OCI-LY7 (cell line): ENCODE measurements at regions not wholly inside any gene's neighbourhood (a gene's known extent, or its start where the extent isn't known, plus 50 kb on each side); places are given as distances from the start of the nearest gene placed in this dataset.

ENCODE experiments used
- BruUV-seq: library from RNA; stranded (reverse); fragments of 400-500 nt; replicated peaks from 2 replicates; lab custom pipeline; 2021; lab: Mats Ljungman, UMichigan
- CTCF ChIA-PET: fragments of 300-600 bp; sonication (Branson Sonifier 250); formaldehyde crosslinking; loops from one replicate; lab custom pipeline; 2022; ENCODE audit warnings: antibody characterized with exemption; ENCODE audit not compliant: unreplicated experiment; lab: Charles Lee
- POLR2A ChIA-PET: fragments of 300-600 bp; sonication (Branson Sonifier 250); formaldehyde crosslinking; loops from one replicate; lab custom pipeline; 2022; ENCODE audit warnings: antibody characterized with exemption; lab: Charles Lee
- DNase-seq: peaks from one replicate; pipeline ENCODE4 v3.0.0-alpha.2; 2015; ENCODE audit warnings: low spot score
- H2AFZ ChIP-seq: fragments of 200-600 bp; sonication (generic), shearing (Covaris generic); 2 replicates; pipeline ENCODE4 v1.6.1; 2014; ENCODE audit warnings: mild to moderate bottlenecking, antibody characterized with exemption, low read length, moderate library complexity
- H3K27ac ChIP-seq: fragments of 200-600 bp; sonication (generic); 2 replicates; pipeline ENCODE4 v1.5.1; 2014; ENCODE audit warnings: mixed run types, low read depth, mild to moderate bottlenecking, moderate library complexity, low read length, inconsistent platforms; ENCODE audit not compliant: poor library complexity, severe bottlenecking
- H3K36me3 ChIP-seq: fragments of 200-600 bp; sonication (generic); 2 replicates; pipeline ENCODE4 v1.6.1; 2014; ENCODE audit warnings: mild to moderate bottlenecking, antibody characterized with exemption, low read length, moderate library complexity, mixed read lengths; ENCODE audit not compliant: insufficient read depth
- H3K4me1 ChIP-seq: fragments of 200-600 bp; sonication (generic); 2 replicates; pipeline ENCODE4 v1.5.1; 2014; ENCODE audit warnings: mild to moderate bottlenecking, low read length; ENCODE audit not compliant: insufficient read depth, poor library complexity, severe bottlenecking
- H3K4me2 ChIP-seq: fragments of 200-600 bp; sonication (generic); 2 replicates; pipeline ENCODE4 v1.6.1; 2014; ENCODE audit warnings: mild to moderate bottlenecking, low read length
- H3K4me3 ChIP-seq: fragments of 200-600 bp; sonication (generic); 2 replicates; pipeline ENCODE4 v1.5.1; 2014; ENCODE audit warnings: mild to moderate bottlenecking, low read depth, low read length; ENCODE audit not compliant: poor library complexity, severe bottlenecking
- H3K79me2 ChIP-seq: fragments of 200-600 bp; sonication (generic); 2 replicates; pipeline ENCODE4 v1.6.1; 2016; ENCODE audit warnings: low read depth, mild to moderate bottlenecking, low read length, moderate library complexity, mixed read lengths; ENCODE audit not compliant: insufficient read depth
- H3K9me2 ChIP-seq: fragments of 200-600 bp; sonication (generic); 2 replicates; pipeline ENCODE4 v1.6.1; 2016; ENCODE audit warnings: mild to moderate bottlenecking, low read length, mixed read lengths; ENCODE audit not compliant: insufficient read depth
- H3K9me3 ChIP-seq: fragments of 200-600 bp; sonication (generic); 2 replicates; pipeline ENCODE4 v1.6.1; 2014; ENCODE audit warnings: mild to moderate bottlenecking, mixed run types, low read length, mixed read lengths
- H4K20me1 ChIP-seq: fragments of 200-600 bp; sonication (generic); 2 replicates; pipeline ENCODE4 v1.6.1; 2014; ENCODE audit warnings: mild to moderate bottlenecking, antibody characterized with exemption, low read length, moderate library complexity, mixed read lengths; ENCODE audit not compliant: insufficient read depth
- CTCF ChIP-seq: fragments of 200-600 bp; sonication (generic); conservative IDR thresholded peaks from 2 replicates; pipeline ENCODE4 v1.5.1; 2014; ENCODE audit warnings: mild to moderate bottlenecking, antibody characterized with exemption, low read length, moderate library complexity, mixed read lengths
- EZH2phosphoT487 ChIP-seq: fragments of 200-600 bp; sonication (generic); IDR thresholded peaks from 2 replicates; pipeline ENCODE4 v1.6.1; 2018; ENCODE audit warnings: low read depth, borderline replicate concordance, mild to moderate bottlenecking, mixed run types, antibody characterized with exemption, low read length, moderate library complexity, mixed read lengths
- intact Hi-C: fragments of 100-400 bp; cut with micrococcal nuclease; formaldehyde crosslinking; loops from one replicate; pipeline ENCODE4 v1.10.0; 2022; ENCODE audit not compliant: unreplicated experiment

- Histone ChIP-seq H3K4me1 (no peaks in the 10 kb centered on the region), H2AFZ (no peak overlapping the region), H3K4me3 (no peak overlapping the region), H4K20me1 (no peaks in the 10 kb centered on the region), H3K79me2 (no peaks in the 10 kb centered on the region), H3K9me3 (no peaks in the 10 kb centered on the region), H3K27ac (no peak overlapping the region), H3K4me2 (no peak overlapping the region), H3K36me3 (no peaks in the 10 kb centered on the region), H3K9me2 (no peaks in the 10 kb centered on the region)
- ChIA-PET CTCF (no interaction called here), POLR2A (no interaction called here)
- intact Hi-C loops = no loop called here
- BruUV-seq = no TSS peak
- no peak for TF ChIP-seq EZH2phosphoT487
- TF ChIP-seq CTCF = no peak
- no peak for DNase-seq
Observed at GRCh38 chr4:14850455-14851097, 151.7 kb upstream of the CPEB2 start.

GRCh38 chr4:14853176-14853943, 148.9 kb upstream of the CPEB2 start:
- Histone ChIP-seq H3K27ac (no peak overlapping the region), H3K79me2 (no peaks in the 10 kb centered on the region), H3K4me3 (no peak overlapping the region), H3K4me1 (no peaks in the 10 kb centered on the region), H3K36me3 (no peaks in the 10 kb centered on the region), H2AFZ (no peak overlapping the region), H3K9me3 (no peaks in the 10 kb centered on the region), H3K4me2 (no peak overlapping the region), H3K9me2 (no peaks in the 10 kb centered on the region), H4K20me1 (no peaks in the 10 kb centered on the region)
- BruUV-seq = no TSS peak
- no peak for DNase-seq
- intact Hi-C loops = no loop called here
- CTCF ChIA-PET = no interaction called here
- TF ChIP-seq EZH2phosphoT487 (no peak), CTCF (no peak)
- POLR2A ChIA-PET = interaction anchor here (0.6 to 0.7 kb wide), 3 partner anchors 9 to 771 kb away, joined by 3 to 7 read pairs (median 3); no protein-coding TSS in a partner anchor

- intact Hi-C loops = no loop called here
- Histone ChIP-seq H3K4me3 (no peak overlapping the region), H3K27ac (no peak overlapping the region), H3K4me1 (no peaks in the 10 kb centered on the region), H3K79me2 (no peaks in the 10 kb centered on the region), H4K20me1 (no peaks in the 10 kb centered on the region), H3K4me2 (no peak overlapping the region), H3K9me2 (no peaks in the 10 kb centered on the region), H3K36me3 (no peaks in the 10 kb centered on the region), H3K9me3 (no peaks in the 10 kb centered on the region), H2AFZ (no peak overlapping the region)
- CTCF ChIA-PET = no interaction called here
- no TSS peak for BruUV-seq
- DNase-seq = no peak
- TF ChIP-seq CTCF = no peak
- no peak for TF ChIP-seq EZH2phosphoT487
- POLR2A ChIA-PET = no interaction called here
Observed at GRCh38 chr4:14855719-14856061, 146.6 kb upstream of the CPEB2 start.
